Right kidney (tissue), 1 donor: ENCODE measurements at regions not wholly inside any gene's neighbourhood (a gene's known extent, or its start where the extent isn't known, plus 50 kb on each side); places are given as distances from the start of the nearest gene placed in this dataset.

Experiments
- DNase-seq: peaks from one replicate; pipeline ENCODE4 v3.0.0-alpha.2; 2016

- DNase-seq, result no peak
Observed at GRCh38 chr17:53891726-53892125, 69.0 kb downstream of the KIF2B start.

GRCh38 chr17:53892222-53892621 lies 69.5 kb downstream of the KIF2B start:
- DNase-seq, result no peak

GRCh38 chr17:53894591-53894990 lies 71.9 kb downstream of the KIF2B start:
- no peak for DNase-seq

- DNase-seq, result no peak
Observed at GRCh38 chr17:53896047-53896446, 73.3 kb downstream of the KIF2B start.

- DNase-seq, result no peak
Observed at GRCh38 chr17:53900951-53901350, 78.2 kb downstream of the KIF2B start.

GRCh38 chr17:53907435-53907834 lies 84.7 kb downstream of the KIF2B start:
- DNase-seq, result no peak

GRCh38 chr17:53909802-53910201 lies 87.1 kb downstream of the KIF2B start:
- DNase-seq, result no peak

- no peak for DNase-seq
Observed at GRCh38 chr17:53912117-53912516, 89.4 kb downstream of the KIF2B start.

- DNase-seq, result no peak
Observed at GRCh38 chr17:53919356-53919755, 96.6 kb downstream of the KIF2B start.

GRCh38 chr17:53924530-53925455 lies 102.1 kb downstream of the KIF2B start:
- DNase-seq, result no peak

GRCh38 chr17:53932386-53932785 lies 109.7 kb downstream of the KIF2B start:
- no peak for DNase-seq

- no peak for DNase-seq
Observed at GRCh38 chr17:53934931-53935330, 112.2 kb downstream of the KIF2B start.

GRCh38 chr17:53941231-53941630 lies 118.5 kb downstream of the KIF2B start:
- DNase-seq, result no peak

- no peak for DNase-seq
Observed at GRCh38 chr17:53942436-53942835, 119.7 kb downstream of the KIF2B start.

GRCh38 chr17:53942898-53943297 lies 120.2 kb downstream of the KIF2B start:
- DNase-seq, result no peak

- DNase-seq, result no peak
Observed at GRCh38 chr17:53948323-53948722, 125.6 kb downstream of the KIF2B start.

GRCh38 chr17:53949473-53950090 lies 126.9 kb downstream of the KIF2B start:
- no peak for DNase-seq

GRCh38 chr17:53950207-53950857 lies 127.6 kb downstream of the KIF2B start:
- no peak for DNase-seq

- no peak for DNase-seq
Observed at GRCh38 chr17:53950858-53951250, 128.1 kb downstream of the KIF2B start.

- no peak for DNase-seq
Observed at GRCh38 chr17:53971361-53971760, 148.6 kb downstream of the KIF2B start.

- DNase-seq, result no peak
Observed at GRCh38 chr17:53979991-53980390, 157.3 kb downstream of the KIF2B start.

GRCh38 chr17:53996131-53996530 lies 173.4 kb downstream of the KIF2B start:
- DNase-seq, result no peak

- no peak for DNase-seq
Observed at GRCh38 chr17:53996890-53997289, 174.2 kb downstream of the KIF2B start.
